ENCODE measurements at regions not wholly inside any gene's neighbourhood (a gene's known extent, or its start where the extent isn't known, plus 50 kb on each side); places are given as distances from the start of the nearest gene placed in this dataset.

GRCh38 chr7:79952399-79952798 lies 182.2 kb upstream of the GNAI1 start:
- TF ChIP-seq, protein P1, sequence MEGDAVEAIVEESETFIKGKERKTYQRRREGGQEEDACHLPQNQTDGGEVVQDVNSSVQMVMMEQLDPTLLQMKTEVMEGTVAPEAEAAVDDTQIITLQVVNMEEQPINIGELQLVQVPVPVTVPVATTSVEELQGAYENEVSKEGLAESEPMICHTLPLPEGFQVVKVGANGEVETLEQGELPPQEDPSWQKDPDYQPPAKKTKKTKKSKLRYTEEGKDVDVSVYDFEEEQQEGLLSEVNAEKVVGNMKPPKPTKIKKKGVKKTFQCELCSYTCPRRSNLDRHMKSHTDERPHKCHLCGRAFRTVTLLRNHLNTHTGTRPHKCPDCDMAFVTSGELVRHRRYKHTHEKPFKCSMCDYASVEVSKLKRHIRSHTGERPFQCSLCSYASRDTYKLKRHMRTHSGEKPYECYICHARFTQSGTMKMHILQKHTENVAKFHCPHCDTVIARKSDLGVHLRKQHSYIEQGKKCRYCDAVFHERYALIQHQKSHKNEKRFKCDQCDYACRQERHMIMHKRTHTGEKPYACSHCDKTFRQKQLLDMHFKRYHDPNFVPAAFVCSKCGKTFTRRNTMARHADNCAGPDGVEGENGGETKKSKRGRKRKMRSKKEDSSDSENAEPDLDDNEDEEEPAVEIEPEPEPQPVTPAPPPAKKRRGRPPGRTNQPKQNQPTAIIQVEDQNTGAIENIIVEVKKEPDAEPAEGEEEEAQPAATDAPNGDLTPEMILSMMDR (conservative IDR thresholded peaks at IDR 0.05; ENCODE audit: low read length): no peak
- no peak for DNase-seq (ENCODE audit: low read depth)
- H3K4me3 ChIP-seq (ENCODE audit: low read length): no peak overlapping the region

DNA sequence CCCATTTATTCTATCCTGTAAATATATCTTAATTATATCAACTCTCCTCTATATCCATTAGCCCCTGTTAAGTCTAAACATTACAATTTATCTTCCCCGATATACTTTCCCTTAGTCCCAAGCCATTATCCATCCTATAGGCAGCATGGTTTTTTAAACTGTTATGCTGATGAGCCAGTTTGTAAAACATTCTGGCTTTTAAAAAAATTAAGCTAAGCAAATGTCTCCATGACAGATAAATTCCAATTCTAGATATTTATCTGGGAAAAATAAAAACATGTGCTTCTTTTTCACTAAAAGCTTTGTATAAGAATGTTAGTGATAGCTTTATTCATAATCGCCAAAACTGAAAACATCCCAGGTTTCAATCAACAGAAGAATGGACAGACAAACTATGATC lies 183.2 kb upstream of the GNAI1 start:
- TF ChIP-seq, protein P1 (conservative IDR thresholded peaks at IDR 0.05; ENCODE audit: low read length): no peak
- H3K4me3 ChIP-seq (ENCODE audit: low read length): no peak overlapping the region
- no peak for DNase-seq (ENCODE audit: low read depth)

- TF ChIP-seq, protein P1 (conservative IDR thresholded peaks at IDR 0.05; ENCODE audit: low read length): no peak
- no peak for DNase-seq (ENCODE audit: low read depth)
- no peak overlapping the region for H3K4me3 ChIP-seq (ENCODE audit: low read length)
These were observed 184.9 kb upstream of the GNAI1 start for GRCh38 chr7:79949778-79950177.

- DNase-seq (ENCODE audit: low read depth): no peak
- TF ChIP-seq, protein P1 (conservative IDR thresholded peaks at IDR 0.05; ENCODE audit: low read length): no peak
These were observed 198.2 kb upstream of the GNAI1 start for GRCh38 chr7:79936281-79936983.

GRCh38 chr7:79934727-79935126 lies 199.9 kb upstream of the GNAI1 start:
- TF ChIP-seq, protein P1 (conservative IDR thresholded peaks at IDR 0.05; ENCODE audit: low read length): no peak
- no peak for DNase-seq (ENCODE audit: low read depth)
- no peak overlapping the region for H3K4me3 ChIP-seq (ENCODE audit: low read length)

More at GRCh38 chr7:79936281-79936983, 198.2 kb upstream of the GNAI1 start:
- H3K4me3 ChIP-seq (ENCODE audit: low read length): no peak overlapping the region

DNA sequence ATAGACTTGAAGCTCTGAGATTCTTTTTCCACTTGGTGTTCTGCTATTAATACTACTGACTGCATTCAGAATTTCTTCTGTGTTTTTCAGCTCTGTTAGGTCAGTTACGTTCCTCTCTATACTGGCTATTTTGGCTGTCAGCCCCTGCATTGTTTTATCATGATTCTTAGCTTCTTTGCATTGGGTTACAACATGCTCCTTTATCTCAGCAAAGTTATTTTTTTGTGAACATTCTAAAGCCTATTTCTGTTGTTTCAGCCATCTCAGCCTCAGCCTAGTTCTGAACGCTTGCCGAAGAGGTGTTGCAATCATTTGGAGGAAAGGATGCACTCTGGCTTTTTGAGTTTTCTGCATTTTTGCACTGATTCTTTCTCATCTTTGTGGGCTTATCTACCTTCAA lies 201.5 kb upstream of the GNAI1 start:
- peak; percentile 73 for DNase-seq (ENCODE audit: low read depth)
- no peak overlapping the region for H3K4me3 ChIP-seq (ENCODE audit: low read length)
- TF ChIP-seq, protein P1 (conservative IDR thresholded peaks at IDR 0.05; ENCODE audit: low read length): no peak

- no peak overlapping the region for H3K4me3 ChIP-seq (ENCODE audit: low read length)
- DNase-seq (ENCODE audit: low read depth): peak; percentile 33
- TF ChIP-seq, protein P1 (conservative IDR thresholded peaks at IDR 0.05; ENCODE audit: low read length): no peak
These were observed 204.0 kb upstream of the GNAI1 start for GRCh38 chr7:79930604-79931003.
